ENCODE measurements at regions not wholly inside any gene's neighbourhood (a gene's known extent, or its start where the extent isn't known, plus 50 kb on each side); places are given as distances from the start of the nearest gene placed in this dataset.
"Not testable (repeated sequence)": the region's sequence is repeated elsewhere in the genome, so short reads cannot be mapped to it uniquely, and the experiment has no call there.

GRCh38 chr5:105057001-105057436, 1494.4 kb upstream of the NUDT12 start:
- no peaks in the 10 kb centered on the region for H3K36me3 ChIP-seq (ENCODE audit: insufficient read depth in 1 of 2, low read depth in 1 of 2)
- H3K27ac ChIP-seq: no peak overlapping the region
- H3K9me3 ChIP-seq: no peaks in the 10 kb centered on the region
- no peak overlapping the region for H3K4me3 ChIP-seq
- intact Hi-C loops (cut with DNase I): no loop called here
- 78 to 85% (median 84%) methylated on average over 3 of the region's 3 CpGs for WGBS, 3 donors
- no peak for TF ChIP-seq CTCF (IDR thresholded peaks at IDR 0.05)
- no peaks in the 10 kb centered on the region for H3K4me1 ChIP-seq
- DNase-seq (no peak), ATAC-seq (no peak)
- no peaks in the 10 kb centered on the region for H3K27me3 ChIP-seq (ENCODE audit: insufficient read depth in 3 of 3, low read length in 2 of 3)

- H3K27ac ChIP-seq: no peak overlapping the region
- no peaks in the 10 kb centered on the region for H3K9me3 ChIP-seq
- ATAC-seq: no peak
- no peak for TF ChIP-seq CTCF (IDR thresholded peaks at IDR 0.05)
- no peaks in the 10 kb centered on the region for H3K36me3 ChIP-seq (ENCODE audit: insufficient read depth in 1 of 2, low read depth in 1 of 2)
- DNase-seq: no peak
- H3K27me3 ChIP-seq (ENCODE audit: insufficient read depth in 3 of 3, low read length in 2 of 3): no peaks in the 10 kb centered on the region
- WGBS, 3 donors: 59 to 67% (median 62%) methylated on average over 2 of the region's 2 CpGs
- intact Hi-C loops (cut with DNase I): no loop called here
- no peaks in the 10 kb centered on the region for H3K4me1 ChIP-seq
- H3K4me3 ChIP-seq: no peak overlapping the region
Observed at GRCh38 chr5:105054406-105054805, 1491.8 kb upstream of the NUDT12 start.

GRCh38 chr5:105042623-105043022, 1480.0 kb upstream of the NUDT12 start:
- Histone ChIP-seq H3K36me3 (ENCODE audit: insufficient read depth in 1 of 2, low read depth in 1 of 2) (no peaks in the 10 kb centered on the region), H3K27ac (no peak overlapping the region), H3K9me3 (no peaks in the 10 kb centered on the region), H3K4me1 (no peaks in the 10 kb centered on the region), H3K27me3 (ENCODE audit: insufficient read depth in 3 of 3, low read length in 2 of 3) (no peaks in the 10 kb centered on the region), H3K4me3 (no peak overlapping the region)
- ATAC-seq (no peak), DNase-seq (no peak)
- no peak for TF ChIP-seq CTCF (IDR thresholded peaks at IDR 0.05)
- 90 to 99% (median 90%) methylated on average over 2 of the region's 2 CpGs for WGBS, 3 donors
- intact Hi-C loops (cut with DNase I): no loop called here

GRCh38 chr5:105036814-105037213, 1474.2 kb upstream of the NUDT12 start:
- H3K9me3 ChIP-seq; intact Hi-C loops (cut with DNase I); ATAC-seq; H3K4me1 ChIP-seq; H3K36me3 ChIP-seq (ENCODE audit: insufficient read depth in 1 of 2, low read depth in 1 of 2); H3K4me3 ChIP-seq; DNase-seq; H3K27ac ChIP-seq; H3K27me3 ChIP-seq (ENCODE audit: insufficient read depth in 3 of 3, low read length in 2 of 3): not testable (repeated sequence)
- 74 to 87% (median 85%) methylated on average over 3 of the region's 3 CpGs for WGBS, 3 donors

- ATAC-seq: no peak
- no peaks in the 10 kb centered on the region for H3K27me3 ChIP-seq (ENCODE audit: insufficient read depth in 3 of 3, low read length in 2 of 3)
- H3K36me3 ChIP-seq (ENCODE audit: insufficient read depth in 1 of 2, low read depth in 1 of 2): no peaks in the 10 kb centered on the region
- TF ChIP-seq CTCF (IDR thresholded peaks at IDR 0.05): no peak
- DNase-seq: no peak
- no peak overlapping the region for H3K27ac ChIP-seq
- intact Hi-C loops (cut with DNase I): no loop called here
- H3K4me3 ChIP-seq: no peak overlapping the region
- H3K4me1 ChIP-seq: no peaks in the 10 kb centered on the region
- H3K9me3 ChIP-seq: no peaks in the 10 kb centered on the region
Observed at GRCh38 chr5:105034401-105034763, 1471.8 kb upstream of the NUDT12 start.
